H9 (cell line): ENCODE measurements at regions not wholly inside any gene's neighbourhood (a gene's known extent, or its start where the extent isn't known, plus 50 kb on each side); places are given as distances from the start of the nearest gene placed in this dataset.

Experiments used
- DNase-seq: peaks from one replicate; pipeline ENCODE4 v3.0.0-alpha.2; 2017
- H2AFZ ChIP-seq: one replicate; pipeline ENCODE4 v1.6.1; 2013; ENCODE audit warnings: mild to moderate bottlenecking, low read length, control low read depth, moderate library complexity
- H2AK5ac ChIP-seq: 2 replicates; pipeline ENCODE4 v1.6.1; 2013; ENCODE audit warnings: low read length, control low read depth, mixed read lengths; ENCODE audit not compliant: insufficient read length
- H2BK120ac ChIP-seq: one replicate; pipeline ENCODE4 v1.6.1; 2013; ENCODE audit warnings: low read depth, mild to moderate bottlenecking, low read length, control low read depth, inconsistent platforms; ENCODE audit not compliant: poor library complexity, severe bottlenecking
- H2BK12ac ChIP-seq: 2 replicates; pipeline ENCODE4 v1.6.1; 2013; ENCODE audit warnings: low read length, control low read depth, mixed read lengths, low read depth; ENCODE audit not compliant: insufficient read length
- H2BK15ac ChIP-seq: 2 replicates; pipeline ENCODE4 v1.6.1; 2013; ENCODE audit warnings: low read depth, low read length, control low read depth
- H2BK20ac ChIP-seq: one replicate; pipeline ENCODE4 v1.6.1; 2013; ENCODE audit warnings: low read depth, mild to moderate bottlenecking, low read length, control low read depth, inconsistent platforms; ENCODE audit not compliant: poor library complexity, severe bottlenecking
- H2BK5ac ChIP-seq: 2 replicates; pipeline ENCODE4 v1.6.1; 2013; ENCODE audit warnings: low read length, control low read depth, mixed read lengths; ENCODE audit not compliant: insufficient read length
- H3K14ac ChIP-seq: 2 replicates; pipeline ENCODE4 v1.6.1; 2013; ENCODE audit warnings: low read length, control low read depth; ENCODE audit not compliant: insufficient read depth
- H3K18ac ChIP-seq: 2 replicates; pipeline ENCODE4 v1.6.1; 2013; ENCODE audit warnings: low read depth, mild to moderate bottlenecking, mixed read lengths, low read length, control low read depth; ENCODE audit not compliant: insufficient read length
- H3K23ac ChIP-seq: 2 replicates; pipeline ENCODE4 v1.6.1; 2013; ENCODE audit warnings: low read length, control low read depth, mixed read lengths, low read depth; ENCODE audit not compliant: insufficient read length
- H3K23me2 ChIP-seq: 2 replicates; pipeline ENCODE4 v1.6.1; 2013; ENCODE audit warnings: low read depth, mild to moderate bottlenecking, mixed read lengths, low read length, control low read depth; ENCODE audit not compliant: insufficient read length, poor library complexity, severe bottlenecking
- H3K27ac ChIP-seq: 2 replicates; pipeline ENCODE4 v1.5.1; 2013; ENCODE audit warnings: low read length, control low read depth, mixed read lengths, low read depth; ENCODE audit not compliant: insufficient read length
- H3K27me3 ChIP-seq: 2 replicates; pipeline ENCODE4 v1.6.1; 2013; ENCODE audit warnings: low read length, control low read depth, inconsistent platforms; ENCODE audit not compliant: insufficient read depth
- H3K4ac ChIP-seq: 2 replicates; pipeline ENCODE4 v1.6.1; 2013; ENCODE audit warnings: low read depth, mild to moderate bottlenecking, control low read depth, inconsistent platforms, low read length, moderate library complexity
- H3K4me1 ChIP-seq: 2 replicates; pipeline ENCODE4 v1.6.1; 2013; ENCODE audit warnings: low read length, control low read depth, inconsistent platforms; ENCODE audit not compliant: insufficient read depth
- H3K4me2 ChIP-seq: 2 replicates; pipeline ENCODE4 v1.6.1; 2013; ENCODE audit warnings: low read length, control low read depth, mixed read lengths; ENCODE audit not compliant: insufficient read length, insufficient read depth
- H3K56ac ChIP-seq: 2 replicates; pipeline ENCODE4 v1.6.1; 2013; ENCODE audit warnings: low read depth, mild to moderate bottlenecking, mixed read lengths, low read length, control low read depth; ENCODE audit not compliant: insufficient read length
- H3K79me1 ChIP-seq: 2 replicates; pipeline ENCODE4 v1.6.1; 2013; ENCODE audit warnings: low read depth, mild to moderate bottlenecking, moderate library complexity, low read length, control low read depth, inconsistent platforms; ENCODE audit not compliant: insufficient read depth, poor library complexity, severe bottlenecking
- H3K79me2 ChIP-seq: 2 replicates; pipeline ENCODE4 v1.6.1; 2013; ENCODE audit warnings: low read length, control low read depth, inconsistent platforms; ENCODE audit not compliant: insufficient read depth
- H3K9ac ChIP-seq: 2 replicates; pipeline ENCODE4 v1.6.1; 2013; ENCODE audit warnings: low read length, control low read depth, mixed read lengths; ENCODE audit not compliant: insufficient read length; ENCODE audit errors: extremely low read depth
- H3K9me3 ChIP-seq: one replicate; pipeline ENCODE4 v1.6.1; 2013; ENCODE audit warnings: low read depth, low read length, inconsistent platforms; ENCODE audit not compliant: control insufficient read depth
- H3T11ph ChIP-seq: one replicate; pipeline ENCODE4 v1.6.1; 2013; ENCODE audit warnings: mild to moderate bottlenecking, low read length, control low read depth, inconsistent platforms
- H4K20me1 ChIP-seq: one replicate; pipeline ENCODE4 v1.6.1; 2013; ENCODE audit not compliant: control insufficient read depth, insufficient read length, insufficient read depth
- H4K5ac ChIP-seq: 2 replicates; pipeline ENCODE4 v1.6.1; 2013; ENCODE audit warnings: low read depth, mild to moderate bottlenecking, mixed read lengths, low read length, control low read depth; ENCODE audit not compliant: insufficient read length
- H4K8ac ChIP-seq: replicated peaks from 2 replicates; pipeline ENCODE4 v1.6.1; 2013; ENCODE audit warnings: low read length, control low read depth, mixed read lengths, low read depth; ENCODE audit not compliant: insufficient read length
- H4K91ac ChIP-seq: 2 replicates; pipeline ENCODE4 v1.6.1; 2013; ENCODE audit warnings: low read depth, mild to moderate bottlenecking, moderate library complexity, mixed read lengths, low read length, control low read depth; ENCODE audit not compliant: insufficient read length
- H3K27ac Mint-ChIP-seq, 3 experiments: 2 replicates in 2 of 3; 3 replicates in 1 of 3; pipeline ENCODE4 v1.8.0; 2020 to 2021; ENCODE audit warnings: mixed read lengths in 3 of 3, mild to moderate bottlenecking in 1 of 3, moderate library complexity in 1 of 3
- H3K27me3 Mint-ChIP-seq: 2 replicates; pipeline ENCODE4 v1.8.0; 2021; ENCODE audit warnings: low read depth, mild to moderate bottlenecking, moderate library complexity, mixed read lengths
- H3K36me3 Mint-ChIP-seq, 3 experiments: 2 replicates in 2 of 3; 3 replicates in 1 of 3; pipeline ENCODE4 v1.8.0; 2020 to 2021; ENCODE audit warnings: low read depth in 3 of 3, mixed read lengths in 3 of 3; ENCODE audit not compliant: insufficient read depth in 1 of 3
- H3K4me1 Mint-ChIP-seq, 2 experiments: 2 replicates each; pipeline ENCODE4 v1.8.0; 2020; ENCODE audit warnings: mixed read lengths in 2 of 2
- H3K4me3 Mint-ChIP-seq, 2 experiments: 2 replicates in 1 of 2; 3 replicates in 1 of 2; pipeline ENCODE4 v1.8.0; 2020 to 2021; ENCODE audit warnings: mild to moderate bottlenecking in 2 of 2, mixed read lengths in 2 of 2, moderate library complexity in 1 of 2
- H3K9me3 Mint-ChIP-seq, 2 experiments: 2 replicates in 1 of 2; 3 replicates in 1 of 2; pipeline ENCODE4 v1.8.0; 2020; ENCODE audit warnings: mild to moderate bottlenecking in 2 of 2, mixed read lengths in 2 of 2, moderate library complexity in 1 of 2
- CTCF ChIP-seq: fragments of 200-600 bp; sonication (generic); conservative IDR thresholded peaks from 3 replicates; pipeline ENCODE4 v1.8.0; 2021; ENCODE audit warnings: antibody characterized with exemption, mild to moderate bottlenecking
- WGBS: extraction: QIAGEN DNeasy Blood & Tissue Kit; methylation state at CpG from one replicate; pipeline ENCODE4 v1.1.7; 2013; ENCODE audit warnings: missing lambda C conversion rate, low lambda C conversion rate, mixed read lengths; ENCODE audit not compliant: insufficient read length; ENCODE audit errors: extremely low coverage; 5-methylcytosine and 5-hydroxymethylcytosine counted together

GRCh38 chr2:15107137-15107536, 454.0 kb downstream of the NBAS start:
- Mint-ChIP-seq H3K4me3 (no peak overlapping the region; a peak in 1 of 5 replicates), H3K27ac (no peak overlapping the region), H3K27me3 (no peaks in the 10 kb centered on the region), H3K9me3 (peaks cover 21 to 29% of the 10 kb centered on the region in 2 experiments), H3K4me1 (no peaks in the 10 kb centered on the region), H3K36me3 (peaks cover 5 to 19% (median 6%) of the 10 kb centered on the region in 3 experiments; a peak in 6 of 7 replicates)
- no peak overlapping the region for H4K91ac ChIP-seq
- no peak overlapping the region for H3K56ac ChIP-seq
- no peak overlapping the region for H3K4ac ChIP-seq
- DNase-seq, result no peak
- no peak overlapping the region for H3K4me2 ChIP-seq
- no peak overlapping the region for H2AFZ ChIP-seq
- H3K4me1 ChIP-seq, result no peaks in the 10 kb centered on the region
- no peak overlapping the region for H4K8ac ChIP-seq
- no peak overlapping the region for H3K18ac ChIP-seq
- H4K20me1 ChIP-seq, result no peaks in the 10 kb centered on the region
- no peak overlapping the region for H2BK20ac ChIP-seq
- WGBS, result no CpG with 5 or more reads among the region's 1 CpG
- no peak overlapping the region for H3K14ac ChIP-seq
- no peak overlapping the region for H3K27ac ChIP-seq
- no peaks in the 10 kb centered on the region for H3K79me1 ChIP-seq
- no peaks in the 10 kb centered on the region for H3K9me3 ChIP-seq
- no peak overlapping the region for H2BK120ac ChIP-seq
- no peak overlapping the region for H3K23ac ChIP-seq
- H2BK15ac ChIP-seq, result no peak overlapping the region
- H3K27me3 ChIP-seq, result no peaks in the 10 kb centered on the region
- H2BK12ac ChIP-seq, result no peak overlapping the region
- no peaks in the 10 kb centered on the region for H3K79me2 ChIP-seq
- TF ChIP-seq CTCF, result no peak
- no peak overlapping the region for H2AK5ac ChIP-seq
- H3K9ac ChIP-seq, result no peak overlapping the region
- no peaks in the 10 kb centered on the region for H3K23me2 ChIP-seq
- no peak overlapping the region for H3T11ph ChIP-seq
- no peak overlapping the region for H2BK5ac ChIP-seq
- no peak overlapping the region for H4K5ac ChIP-seq
